ENCODE measurements at regions not wholly inside any gene's neighbourhood (a gene's known extent, or its start where the extent isn't known, plus 50 kb on each side); places are given as distances from the start of the nearest gene placed in this dataset.
"Not testable (repeated sequence)": the region's sequence is repeated elsewhere in the genome, so short reads cannot be mapped to it uniquely, and the experiment has no call there.

- CTCF ChIA-PET, result no interaction called here
- no peak for TF ChIP-seq ZXDB (tag by site-specific recombination; IDR thresholded peaks at IDR 0.05)
- TF ChIP-seq TSHZ1 (tag by site-specific recombination; IDR thresholded peaks at IDR 0.05; ENCODE audit: borderline replicate concordance), result no peak
- TF ChIP-seq ZNF121 (tag by site-specific recombination; IDR thresholded peaks at IDR 0.05), result no peak
- no peak for TF ChIP-seq YY2 (tag by site-specific recombination; IDR thresholded peaks at IDR 0.05)
- no peak for TF ChIP-seq SP3 (tag by site-specific recombination; IDR thresholded peaks at IDR 0.05)
- TF ChIP-seq ZNF701 (tag by site-specific recombination; IDR thresholded peaks at IDR 0.05), result no peak
- no peak for TF ChIP-seq ZNF155 (tag by site-specific recombination; IDR thresholded peaks at IDR 0.05)
- TF ChIP-seq SALL2 (tag by site-specific recombination; IDR thresholded peaks at IDR 0.05; ENCODE audit: borderline replicate concordance), result no peak
- no peak for TF ChIP-seq ZNF292 (tag by site-specific recombination; IDR thresholded peaks at IDR 0.05; ENCODE audit: borderline replicate concordance, low read depth)
- no peak for TF ChIP-seq AEBP2 (tag by site-specific recombination; IDR thresholded peaks at IDR 0.05; ENCODE audit: borderline replicate concordance)
- TF ChIP-seq ZNF510 (tag by site-specific recombination; IDR thresholded peaks at IDR 0.05; ENCODE audit: insufficient replicate concordance), result no peak
- no peak for TF ChIP-seq ZNF335 (tag by site-specific recombination; conservative IDR thresholded peaks at IDR 0.05)
- no peak for TF ChIP-seq ZNF37A (tag by site-specific recombination; IDR thresholded peaks at IDR 0.05)
- TF ChIP-seq ZNF747 (tag by site-specific recombination; IDR thresholded peaks at IDR 0.05), result no peak
- no peak for TF ChIP-seq ATF2 (tag by site-specific recombination; IDR thresholded peaks at IDR 0.05; ENCODE audit: low read depth)
- TF ChIP-seq ZNF530 (tag by site-specific recombination; IDR thresholded peaks at IDR 0.05; ENCODE audit: low read depth), result no peak
- no peak for TF ChIP-seq FEZF1 (tag by site-specific recombination; IDR thresholded peaks at IDR 0.05)
Observed at GRCh38 chr6:1212919-1213318, 99.0 kb upstream of the FOXQ1 start.

GRCh38 chr6:1212138-1212537 lies 99.8 kb upstream of the FOXQ1 start:
- H3K36me3 ChIP-seq (ENCODE audit: control insufficient read depth in 2 of 2, insufficient read depth in 1 of 2, low read length in 2 of 2); H3K27ac ChIP-seq (ENCODE audit: extremely low read depth, low read depth, low read length); POLR2A ChIA-PET; H3K4me3 ChIP-seq (ENCODE audit: low read depth, low read length); CTCF ChIA-PET; H3K9me3 ChIP-seq (ENCODE audit: control insufficient read depth, insufficient read depth, low read depth, low read length); H3K4me1 ChIP-seq (ENCODE audit: control insufficient read depth, insufficient read depth, low read length): not testable (repeated sequence)

More at GRCh38 chr6:1212919-1213318, 99.0 kb upstream of the FOXQ1 start:
- no peak overlapping the region for H3K4me3 ChIP-seq (ENCODE audit: low read depth, low read length)
- no peaks in the 10 kb centered on the region for H3K36me3 ChIP-seq (ENCODE audit: control insufficient read depth in 2 of 2, insufficient read depth in 1 of 2, low read length in 2 of 2)
- H3K9me3 ChIP-seq (ENCODE audit: control insufficient read depth, insufficient read depth, low read depth, low read length), result no peaks in the 10 kb centered on the region
- H3K4me1 ChIP-seq (ENCODE audit: control insufficient read depth, insufficient read depth, low read length), result no peaks in the 10 kb centered on the region
- no peak overlapping the region for H3K27ac ChIP-seq (ENCODE audit: extremely low read depth, low read depth, low read length)
- POLR2A ChIA-PET, result no interaction called here

- POLR2A ChIA-PET; H3K27ac ChIP-seq (ENCODE audit: extremely low read depth, low read depth, low read length); H3K9me3 ChIP-seq (ENCODE audit: control insufficient read depth, insufficient read depth, low read depth, low read length); H3K4me3 ChIP-seq (ENCODE audit: low read depth, low read length); H3K4me1 ChIP-seq (ENCODE audit: control insufficient read depth, insufficient read depth, low read length); H3K36me3 ChIP-seq (ENCODE audit: control insufficient read depth in 2 of 2, insufficient read depth in 1 of 2, low read length in 2 of 2): not testable (repeated sequence)
- CTCF ChIA-PET, result interaction anchor here (1.2 kb wide), 1 partner anchor 13 kb away, joined by 6 read pairs; no protein-coding TSS in a partner anchor
- TF ChIP-seq ZNF701 (tag by site-specific recombination; IDR thresholded peaks at IDR 0.05), result peak; percentile 100
Observed at GRCh38 chr6:1210631-1211030, 101.3 kb upstream of the FOXQ1 start.
